GM19468 (cell line): ENCODE measurements at regions not wholly inside any gene's neighbourhood (a gene's known extent, or its start where the extent isn't known, plus 50 kb on each side); places are given as distances from the start of the nearest gene placed in this dataset.

Experiments used
- ATAC-seq: cut with Tn5 transposase; IDR thresholded peaks from one replicate; pipeline ENCODE4 v1.9.1; 2021; ENCODE audit warnings: mild to moderate bottlenecking, moderate library complexity, moderate number of reproducible peaks; ENCODE audit not compliant: unreplicated experiment; ENCODE audit errors: extremely low read depth

GRCh38 chr15:98369081-98369716, 279.1 kb upstream of the IGF1R start:
- ATAC-seq, result no peak

GRCh38 chr15:98375513-98376340, 272.6 kb upstream of the IGF1R start:
- ATAC-seq, result no peak

GRCh38 chr15:98380721-98381120, 267.6 kb upstream of the IGF1R start:
- ATAC-seq, result no peak

GRCh38 chr15:98381446-98381845, 266.9 kb upstream of the IGF1R start:
- ATAC-seq, result no peak

GRCh38 chr15:98382139-98382538, 266.2 kb upstream of the IGF1R start:
- no peak for ATAC-seq

DNA sequence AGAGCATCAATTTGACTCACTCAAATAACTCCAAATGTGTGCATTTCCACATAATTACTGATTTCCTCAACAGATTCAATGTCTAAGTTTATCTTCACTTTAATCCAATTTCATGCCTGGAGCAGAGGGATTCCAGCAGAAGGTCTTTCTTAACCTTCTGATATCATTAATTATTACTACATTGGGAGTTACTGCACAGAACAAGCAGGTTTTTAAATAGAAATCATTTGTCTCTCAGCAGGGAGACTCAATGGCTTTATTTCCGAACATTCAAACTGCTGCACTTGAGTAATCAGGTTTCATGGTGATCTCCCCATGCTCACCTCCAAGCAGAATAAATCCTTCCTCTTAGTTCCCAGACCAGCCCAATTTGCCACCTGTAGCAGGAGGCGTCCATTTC, 264.8 kb upstream of the IGF1R start:
- no peak for ATAC-seq

DNA sequence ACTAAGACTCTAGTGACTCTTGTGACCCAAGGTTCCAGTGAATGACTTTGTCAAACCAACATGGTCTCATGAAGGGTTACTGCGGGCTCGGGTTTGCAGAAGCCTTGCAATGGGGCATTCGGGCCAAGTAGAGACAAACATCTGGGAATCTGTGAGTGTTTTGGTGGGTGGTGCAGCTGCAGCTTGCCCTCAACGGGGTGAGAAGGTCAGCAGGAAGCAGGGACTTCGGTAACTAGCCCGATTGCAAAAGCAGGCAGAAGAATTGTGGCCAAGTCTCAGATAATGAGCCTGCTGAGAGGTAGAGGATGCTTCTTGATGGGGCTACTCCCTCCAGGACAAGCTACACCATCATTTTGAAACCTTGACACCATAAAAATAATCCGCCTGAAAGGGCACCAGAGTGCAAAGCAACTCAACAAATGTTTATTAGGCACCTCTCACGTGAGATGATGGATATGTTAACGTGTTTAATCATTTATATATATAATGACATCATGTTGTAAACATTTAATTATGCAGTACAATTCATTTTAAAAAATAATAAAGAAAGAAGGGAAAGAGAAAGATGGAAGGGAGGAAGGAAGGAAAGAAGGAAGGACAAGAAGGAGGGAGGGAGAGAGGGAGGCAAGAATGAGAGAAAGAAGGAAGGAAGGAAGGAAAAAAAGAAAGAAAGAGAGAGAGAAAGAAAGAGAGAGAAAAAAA, 263.9 kb upstream of the IGF1R start:
- ATAC-seq, result no peak

DNA sequence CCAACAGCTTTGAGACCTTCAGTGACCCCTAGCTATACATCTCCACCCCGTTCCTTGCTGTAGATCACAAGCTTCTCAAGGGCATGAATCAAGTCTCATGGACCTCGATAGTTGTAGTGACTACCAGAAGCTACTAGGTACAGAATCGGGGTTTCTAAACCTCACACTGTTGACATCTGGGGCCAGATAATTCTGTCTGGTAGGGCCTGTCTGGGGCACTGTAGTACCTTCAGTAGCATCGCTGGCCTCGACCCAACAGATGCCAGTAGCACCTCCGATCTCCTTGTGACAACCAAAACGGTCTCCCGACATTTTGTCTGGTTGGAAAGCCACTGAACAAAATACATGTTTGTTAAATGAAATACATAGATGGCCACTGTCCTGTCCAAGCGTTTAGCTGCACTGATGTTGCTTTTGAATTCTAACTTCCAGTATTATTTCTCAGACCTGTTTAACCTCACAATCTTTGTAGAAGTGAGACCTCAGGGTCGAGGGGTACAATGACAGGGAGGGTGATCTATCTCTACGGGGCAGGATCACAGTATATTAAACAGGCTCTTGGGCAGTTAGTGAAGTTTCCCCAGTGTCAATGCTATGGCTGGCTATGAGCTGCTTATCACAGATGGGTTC, 262.5 kb upstream of the IGF1R start:
- no peak for ATAC-seq

- no peak for ATAC-seq
These were observed 261.8 kb upstream of the IGF1R start for GRCh38 chr15:98386561-98386960.

- ATAC-seq, result no peak
These were observed 260.5 kb upstream of the IGF1R start for GRCh38 chr15:98387866-98388265.

GRCh38 chr15:98390946-98391530, 257.3 kb upstream of the IGF1R start:
- no peak for ATAC-seq

DNA sequence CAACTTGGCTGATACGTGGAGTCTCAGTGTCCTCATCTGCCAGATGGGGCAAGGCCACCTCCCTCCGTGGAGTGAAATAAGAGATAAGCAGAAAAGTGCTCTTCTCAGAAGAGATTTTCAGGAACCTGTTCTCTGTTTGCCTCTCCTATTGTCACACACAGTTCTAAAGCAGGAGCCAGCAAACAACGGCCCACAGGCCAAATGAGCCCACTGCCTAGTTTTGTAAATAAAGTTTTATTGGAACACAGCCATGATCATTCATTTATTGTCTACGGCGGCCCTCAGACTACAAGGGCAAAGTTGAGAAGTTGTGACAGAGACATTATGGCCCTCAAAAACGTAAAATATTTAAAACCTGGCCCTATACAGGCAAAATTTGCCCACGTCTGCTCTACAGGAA, 256.8 kb upstream of the IGF1R start:
- no peak for ATAC-seq

DNA sequence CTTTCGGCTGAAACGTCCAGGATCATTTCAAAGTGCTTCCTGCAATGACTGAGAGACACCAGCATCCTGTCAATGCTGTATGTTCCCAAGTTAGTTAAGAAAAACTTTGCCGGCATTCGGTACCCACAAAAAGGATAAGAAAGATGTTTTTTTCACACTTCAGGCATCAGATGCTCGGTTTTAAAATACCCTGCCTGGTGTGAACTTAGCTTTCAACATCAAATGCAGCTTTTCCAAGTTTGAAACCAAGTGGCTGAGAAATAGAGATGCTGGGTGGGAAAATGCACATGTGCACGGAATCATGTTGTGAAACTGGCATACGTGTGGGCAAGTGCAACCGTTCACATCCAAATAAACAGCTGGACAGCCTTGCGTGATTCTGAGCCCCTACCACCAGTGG, 254.9 kb upstream of the IGF1R start:
- no peak for ATAC-seq

GRCh38 chr15:98394546-98394945, 253.8 kb upstream of the IGF1R start:
- no peak for ATAC-seq

GRCh38 chr15:98395974-98396610, 252.2 kb upstream of the IGF1R start:
- ATAC-seq, result no peak

DNA sequence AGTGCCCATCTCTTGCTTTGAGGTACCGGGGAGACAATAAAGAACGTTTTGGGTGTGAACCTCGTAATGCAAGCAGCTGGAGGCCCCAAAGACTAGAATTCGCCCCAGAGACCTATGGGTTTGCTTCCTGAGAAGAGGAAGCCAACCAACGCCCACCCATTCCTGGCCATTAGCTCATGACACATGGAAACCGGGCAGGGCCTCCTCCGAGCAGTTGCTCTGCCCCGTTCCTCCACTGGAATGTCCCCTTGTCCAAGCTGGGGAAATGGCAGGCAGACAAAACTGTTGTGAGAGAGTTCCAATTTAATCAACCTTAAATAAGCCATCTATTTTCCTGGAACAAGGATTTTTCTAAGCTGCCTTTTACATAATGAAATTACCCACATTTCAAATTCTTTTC, 250.9 kb upstream of the IGF1R start:
- no peak for ATAC-seq

GRCh38 chr15:98398056-98398455, 250.3 kb upstream of the IGF1R start:
- no peak for ATAC-seq

GRCh38 chr15:98398886-98399285, 249.5 kb upstream of the IGF1R start:
- no peak for ATAC-seq

DNA sequence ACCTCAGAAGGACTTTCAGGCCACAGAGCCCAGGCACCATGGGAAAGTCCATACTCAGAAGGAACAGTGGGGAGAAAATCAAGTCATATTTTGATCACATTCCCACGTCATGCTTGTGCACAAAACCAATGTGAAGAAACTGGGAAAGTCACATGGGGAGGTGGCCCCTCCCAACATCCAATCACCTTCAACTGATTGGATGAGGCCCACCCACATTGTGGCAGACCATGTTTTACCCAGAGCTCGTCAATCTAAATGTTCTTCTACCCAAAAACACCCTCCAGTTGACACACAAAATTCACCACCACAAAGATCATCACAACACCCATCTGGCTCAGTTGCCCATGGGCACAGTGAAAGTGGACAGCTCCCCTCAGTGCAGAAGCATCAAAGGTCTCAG, 248.2 kb upstream of the IGF1R start:
- ATAC-seq, result no peak

DNA sequence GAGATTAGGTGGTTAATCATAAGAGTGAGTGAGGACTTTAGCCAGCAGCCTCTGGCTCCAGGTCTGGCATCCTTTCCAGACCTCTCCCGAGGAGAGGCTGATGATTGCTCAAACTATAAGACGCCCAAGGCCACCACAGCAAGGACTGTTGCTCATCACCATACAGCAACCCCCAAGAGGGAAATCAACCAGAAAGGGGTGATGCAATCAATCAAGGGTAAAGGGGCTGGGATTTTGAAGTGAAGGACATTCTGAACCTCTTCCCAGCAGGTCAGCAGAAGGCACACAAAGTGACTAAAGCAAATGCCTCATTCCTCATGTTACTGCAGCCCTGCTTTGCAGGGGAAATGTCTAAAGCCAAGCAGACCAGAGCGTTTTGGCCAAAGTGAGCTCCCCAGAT, 247.3 kb upstream of the IGF1R start:
- ATAC-seq, result no peak
